SK-N-SH (cell line): ENCODE measurements at regions not wholly inside any gene's neighbourhood (a gene's known extent, or its start where the extent isn't known, plus 50 kb on each side); places are given as distances from the start of the nearest gene placed in this dataset.

ENCODE experiments used
- CHD2 ChIP-seq: fragments of 150-350 bp; IDR thresholded peaks from 2 replicates; pipeline ENCODE4 v1.6.1; 2018; ENCODE audit warnings: low read length; ENCODE audit not compliant: partially characterized antibody
- ELF1 ChIP-seq: IDR thresholded peaks from 2 replicates; pipeline ENCODE4 v1.4.0; 2012
- FOXJ3 ChIP-seq: sonication (generic); formaldehyde crosslinking; IDR thresholded peaks from 2 replicates; pipeline ENCODE4 v1.5.1; 2020; ENCODE audit warnings: mild to moderate bottlenecking, missing genetic modification reagents
- JUND ChIP-seq: IDR thresholded peaks from 2 replicates; pipeline ENCODE4 v1.4.0; 2012
- NFIC ChIP-seq: IDR thresholded peaks from 2 replicates; pipeline ENCODE4 v1.4.0; 2012; ENCODE audit warnings: borderline replicate concordance
- POLR2AphosphoS5 ChIP-seq: IDR thresholded peaks from 2 replicates; pipeline ENCODE4 v1.6.1; 2012; ENCODE audit warnings: low read depth, low read length
- RAD21 ChIP-seq: IDR thresholded peaks from 2 replicates; pipeline ENCODE4 v1.6.1; 2012; ENCODE audit warnings: mild to moderate bottlenecking, low read length
- RCOR1 ChIP-seq: fragments of 150-350 bp; IDR thresholded peaks from 2 replicates; pipeline ENCODE4 v1.6.1; 2017; ENCODE audit warnings: antibody characterized with exemption, low read length
- RFX5 ChIP-seq: IDR thresholded peaks from 2 replicates; pipeline ENCODE4 v1.6.1; 2012; ENCODE audit warnings: mild to moderate bottlenecking, improper control_type of control experiment, low read length
- RXRA ChIP-seq: IDR thresholded peaks from 2 replicates; pipeline ENCODE4 v1.4.0; 2012; ENCODE audit warnings: low read depth, mild to moderate bottlenecking, borderline replicate concordance
- SMC3 ChIP-seq: IDR thresholded peaks from 2 replicates; pipeline ENCODE4 v1.6.1; 2012; ENCODE audit warnings: low read depth, low read length, improper control_type of control experiment
- TCF12 ChIP-seq: IDR thresholded peaks from 2 replicates; pipeline ENCODE4 v1.4.0; 2012
- YY1 ChIP-seq: IDR thresholded peaks from 2 replicates; pipeline ENCODE4 v1.4.0; 2012; ENCODE audit warnings: low read depth, mild to moderate bottlenecking
- TF ChIP-seq, protein P1 (sequence below): fragments of 150-350 bp; IDR thresholded peaks from 2 replicates; pipeline ENCODE4 v1.6.1; 2017; ENCODE audit warnings: antibody characterized with exemption, low read length, low read depth, borderline replicate concordance
- TF ChIP-seq, protein P2 (sequence below): IDR thresholded peaks from 2 replicates; pipeline ENCODE4; 2012
- TF ChIP-seq, protein P3 (sequence below): IDR thresholded peaks from 2 replicates; pipeline ENCODE4 v1.4.0; 2012; ENCODE audit warnings: low read depth
- TF ChIP-seq, protein P4 (sequence below): IDR thresholded peaks from 2 replicates; pipeline ENCODE4 v1.6.1; 2012; ENCODE audit warnings: mild to moderate bottlenecking, low read depth, low read length, moderate library complexity
- TF ChIP-seq, protein P5 (sequence below): fragments of 150-350 bp; IDR thresholded peaks from 2 replicates; pipeline ENCODE4 v1.6.1; 2016; ENCODE audit warnings: mild to moderate bottlenecking, low read depth, low read length

DNA sequence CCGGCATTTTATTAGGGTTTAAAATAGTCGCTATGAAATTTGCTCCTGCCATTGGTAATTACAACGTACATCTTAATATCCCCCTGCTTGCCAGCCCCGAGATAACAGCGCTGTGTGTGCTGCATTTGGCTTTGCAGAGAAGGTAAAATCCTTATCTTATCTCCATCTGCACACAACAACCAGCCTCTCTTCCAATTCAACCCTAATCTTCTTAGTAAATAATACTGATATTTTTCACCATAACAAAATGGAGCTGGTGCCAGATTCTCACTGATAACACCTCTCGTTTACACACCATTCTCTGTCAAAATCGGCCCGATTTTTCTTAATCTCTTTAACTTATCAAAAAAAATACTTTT lies 61.4 kb upstream of the SIX3 start (continued):
- TF ChIP-seq, protein P1, sequence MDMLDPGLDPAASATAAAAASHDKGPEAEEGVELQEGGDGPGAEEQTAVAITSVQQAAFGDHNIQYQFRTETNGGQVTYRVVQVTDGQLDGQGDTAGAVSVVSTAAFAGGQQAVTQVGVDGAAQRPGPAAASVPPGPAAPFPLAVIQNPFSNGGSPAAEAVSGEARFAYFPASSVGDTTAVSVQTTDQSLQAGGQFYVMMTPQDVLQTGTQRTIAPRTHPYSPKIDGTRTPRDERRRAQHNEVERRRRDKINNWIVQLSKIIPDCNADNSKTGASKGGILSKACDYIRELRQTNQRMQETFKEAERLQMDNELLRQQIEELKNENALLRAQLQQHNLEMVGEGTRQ: no peak
- TF ChIP-seq YY1: no peak
- TF ChIP-seq POLR2AphosphoS5: no peak
- no peak for TF ChIP-seq SMC3
- TF ChIP-seq JUND: no peak
- TF ChIP-seq RFX5: no peak
- TF ChIP-seq, protein P2, sequence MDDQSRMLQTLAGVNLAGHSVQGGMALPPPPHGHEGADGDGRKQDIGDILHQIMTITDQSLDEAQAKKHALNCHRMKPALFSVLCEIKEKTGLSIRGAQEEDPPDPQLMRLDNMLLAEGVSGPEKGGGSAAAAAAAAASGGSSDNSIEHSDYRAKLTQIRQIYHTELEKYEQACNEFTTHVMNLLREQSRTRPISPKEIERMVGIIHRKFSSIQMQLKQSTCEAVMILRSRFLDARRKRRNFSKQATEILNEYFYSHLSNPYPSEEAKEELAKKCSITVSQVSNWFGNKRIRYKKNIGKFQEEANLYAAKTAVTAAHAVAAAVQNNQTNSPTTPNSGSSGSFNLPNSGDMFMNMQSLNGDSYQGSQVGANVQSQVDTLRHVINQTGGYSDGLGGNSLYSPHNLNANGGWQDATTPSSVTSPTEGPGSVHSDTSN: no peak
- TF ChIP-seq, protein P3, sequence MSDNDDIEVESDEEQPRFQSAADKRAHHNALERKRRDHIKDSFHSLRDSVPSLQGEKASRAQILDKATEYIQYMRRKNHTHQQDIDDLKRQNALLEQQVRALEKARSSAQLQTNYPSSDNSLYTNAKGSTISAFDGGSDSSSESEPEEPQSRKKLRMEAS: no peak
- no peak for TF ChIP-seq ELF1
- TF ChIP-seq CHD2: peak; percentile 53
- TF ChIP-seq TCF12: no peak
- peak; percentile 38; the same call in 1 of the 2 replicates for TF ChIP-seq FOXJ3 (CRISPR knock-in tag)
- TF ChIP-seq, protein P4, sequence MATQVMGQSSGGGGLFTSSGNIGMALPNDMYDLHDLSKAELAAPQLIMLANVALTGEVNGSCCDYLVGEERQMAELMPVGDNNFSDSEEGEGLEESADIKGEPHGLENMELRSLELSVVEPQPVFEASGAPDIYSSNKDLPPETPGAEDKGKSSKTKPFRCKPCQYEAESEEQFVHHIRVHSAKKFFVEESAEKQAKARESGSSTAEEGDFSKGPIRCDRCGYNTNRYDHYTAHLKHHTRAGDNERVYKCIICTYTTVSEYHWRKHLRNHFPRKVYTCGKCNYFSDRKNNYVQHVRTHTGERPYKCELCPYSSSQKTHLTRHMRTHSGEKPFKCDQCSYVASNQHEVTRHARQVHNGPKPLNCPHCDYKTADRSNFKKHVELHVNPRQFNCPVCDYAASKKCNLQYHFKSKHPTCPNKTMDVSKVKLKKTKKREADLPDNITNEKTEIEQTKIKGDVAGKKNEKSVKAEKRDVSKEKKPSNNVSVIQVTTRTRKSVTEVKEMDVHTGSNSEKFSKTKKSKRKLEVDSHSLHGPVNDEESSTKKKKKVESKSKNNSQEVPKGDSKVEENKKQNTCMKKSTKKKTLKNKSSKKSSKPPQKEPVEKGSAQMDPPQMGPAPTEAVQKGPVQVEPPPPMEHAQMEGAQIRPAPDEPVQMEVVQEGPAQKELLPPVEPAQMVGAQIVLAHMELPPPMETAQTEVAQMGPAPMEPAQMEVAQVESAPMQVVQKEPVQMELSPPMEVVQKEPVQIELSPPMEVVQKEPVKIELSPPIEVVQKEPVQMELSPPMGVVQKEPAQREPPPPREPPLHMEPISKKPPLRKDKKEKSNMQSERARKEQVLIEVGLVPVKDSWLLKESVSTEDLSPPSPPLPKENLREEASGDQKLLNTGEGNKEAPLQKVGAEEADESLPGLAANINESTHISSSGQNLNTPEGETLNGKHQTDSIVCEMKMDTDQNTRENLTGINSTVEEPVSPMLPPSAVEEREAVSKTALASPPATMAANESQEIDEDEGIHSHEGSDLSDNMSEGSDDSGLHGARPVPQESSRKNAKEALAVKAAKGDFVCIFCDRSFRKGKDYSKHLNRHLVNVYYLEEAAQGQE: no peak
- TF ChIP-seq RCOR1: peak; percentile 70; the same call in 1 of the 2 replicates
- TF ChIP-seq NFIC: no peak
- TF ChIP-seq, protein P5, sequence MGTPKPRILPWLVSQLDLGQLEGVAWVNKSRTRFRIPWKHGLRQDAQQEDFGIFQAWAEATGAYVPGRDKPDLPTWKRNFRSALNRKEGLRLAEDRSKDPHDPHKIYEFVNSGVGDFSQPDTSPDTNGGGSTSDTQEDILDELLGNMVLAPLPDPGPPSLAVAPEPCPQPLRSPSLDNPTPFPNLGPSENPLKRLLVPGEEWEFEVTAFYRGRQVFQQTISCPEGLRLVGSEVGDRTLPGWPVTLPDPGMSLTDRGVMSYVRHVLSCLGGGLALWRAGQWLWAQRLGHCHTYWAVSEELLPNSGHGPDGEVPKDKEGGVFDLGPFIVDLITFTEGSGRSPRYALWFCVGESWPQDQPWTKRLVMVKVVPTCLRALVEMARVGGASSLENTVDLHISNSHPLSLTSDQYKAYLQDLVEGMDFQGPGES: no peak
- no peak for TF ChIP-seq RXRA
- peak; percentile 29; the same call in 1 of the 2 replicates for TF ChIP-seq RAD21
